Mesenteric fat pad (tissue), 1 donor: ENCODE measurements at regions not wholly inside any gene's neighbourhood (a gene's known extent, or its start where the extent isn't known, plus 50 kb on each side); places are given as distances from the start of the nearest gene placed in this dataset.

Experiments
- DNase-seq: peaks from one replicate; pipeline ENCODE4 v3.0.0-alpha.2; 2020; ENCODE audit warnings: low spot score
- donor health status: DM: yes; HTN: yes; CAD: no.

DNA sequence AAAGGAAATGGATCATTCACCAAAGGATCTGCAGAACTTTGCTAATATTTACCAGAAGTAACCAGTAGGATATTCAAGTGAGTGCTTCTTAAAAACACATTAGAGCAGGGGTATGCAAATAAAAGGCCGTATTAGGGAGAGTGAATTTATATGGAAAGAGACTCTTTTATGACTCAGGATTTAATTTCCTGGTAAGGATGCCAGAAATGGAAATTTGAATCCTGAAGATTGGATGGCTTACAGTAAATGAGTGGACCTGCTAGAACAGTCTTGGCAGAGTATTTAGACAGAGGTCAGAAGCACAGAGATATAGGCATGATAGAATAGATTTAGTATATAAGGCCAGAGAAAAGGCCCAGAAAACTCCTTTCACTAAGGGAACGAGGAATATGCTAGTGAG is 201.6 kb downstream of the SLITRK5 start:
- DNase-seq, result no peak

DNA sequence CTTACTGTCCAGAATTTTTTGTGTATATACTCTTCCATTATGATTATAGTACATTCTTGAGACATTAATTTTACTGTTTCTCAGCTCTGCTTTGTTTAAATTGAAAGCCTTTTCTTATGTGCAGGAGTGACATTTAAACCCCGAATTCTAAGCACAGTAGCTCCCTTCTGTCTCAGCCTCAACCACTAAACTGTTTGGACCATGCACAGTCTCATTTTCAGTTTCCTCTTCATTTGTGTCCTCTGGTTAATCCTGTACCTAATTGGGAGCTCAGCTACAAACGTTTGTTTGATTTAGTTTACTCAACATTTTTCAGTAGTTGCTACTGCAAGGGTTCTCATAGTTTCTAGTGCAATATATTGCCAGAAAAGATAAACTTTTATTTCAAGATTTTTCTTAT is 206.3 kb downstream of the SLITRK5 start:
- DNase-seq, result no peak

DNA sequence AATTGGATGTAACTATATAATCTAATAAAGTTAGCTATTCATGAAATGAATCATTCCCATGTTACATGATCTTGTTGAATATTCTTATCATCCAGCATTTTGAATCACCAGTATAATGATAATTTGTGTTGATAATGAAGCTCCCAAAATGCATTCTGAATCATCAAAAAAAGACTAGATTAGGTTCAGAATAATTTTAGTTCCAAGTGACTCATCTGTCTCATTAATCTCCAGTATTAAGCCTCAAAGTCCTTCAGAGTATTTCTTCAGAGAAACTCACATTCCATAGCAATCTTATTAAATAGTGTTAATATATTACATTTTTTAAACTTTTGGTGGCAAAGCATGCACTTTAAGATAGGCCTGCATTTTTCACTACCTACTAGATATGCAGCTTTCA is 207.5 kb downstream of the SLITRK5 start:
- no peak for DNase-seq

DNA sequence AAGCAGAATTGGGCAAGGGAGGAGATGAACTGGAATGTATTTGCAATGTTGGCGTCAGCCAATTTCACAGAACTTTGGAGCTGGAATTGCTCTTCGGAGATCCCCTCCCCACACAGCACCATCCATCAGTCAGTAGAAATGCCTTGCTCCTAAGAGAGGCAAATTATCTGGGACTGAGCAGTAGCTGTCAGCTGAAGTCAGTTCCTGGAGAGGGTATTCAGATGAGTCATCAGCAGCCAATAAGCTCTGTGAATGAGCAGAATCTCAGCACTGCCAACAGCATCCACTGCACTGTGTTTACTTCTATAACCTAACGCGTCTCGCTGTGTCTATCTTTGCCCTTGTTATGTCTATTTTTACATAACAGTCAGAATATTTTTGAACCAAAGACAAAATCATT is 213.7 kb downstream of the SLITRK5 start:
- DNase-seq, result no peak

DNA sequence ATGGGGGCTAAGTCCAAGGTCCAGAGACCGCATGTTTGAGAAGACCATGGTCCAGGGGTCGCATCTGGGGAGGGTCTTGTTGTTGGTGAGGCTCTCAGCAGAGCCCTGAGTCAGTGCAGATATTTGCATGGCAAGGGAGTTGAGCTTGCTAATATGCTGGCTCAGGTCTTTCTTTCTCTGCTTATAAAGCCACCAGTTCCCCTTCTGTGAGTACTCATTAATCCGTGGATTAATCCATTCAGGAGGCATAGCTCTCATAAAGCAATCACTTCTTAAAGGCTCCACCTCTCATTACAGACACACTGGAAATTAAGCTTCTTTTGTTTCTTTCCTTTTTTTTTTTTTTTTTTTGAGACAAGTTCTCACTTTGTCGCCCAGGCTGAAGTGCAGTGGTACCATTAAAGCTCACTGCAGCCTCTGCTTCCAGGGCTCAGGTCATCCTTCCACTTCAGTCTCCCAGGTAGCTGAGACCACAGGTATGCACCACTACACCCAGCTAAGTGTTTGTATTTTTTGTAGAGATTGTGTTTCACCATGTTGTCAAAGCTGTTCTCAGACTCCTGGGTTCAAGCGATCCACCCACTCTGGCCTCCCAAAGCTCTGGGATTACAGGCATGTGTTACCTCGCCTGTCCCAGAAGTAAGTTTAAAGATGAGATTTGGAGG is 216.4 kb downstream of the SLITRK5 start:
- DNase-seq, result no peak

DNA sequence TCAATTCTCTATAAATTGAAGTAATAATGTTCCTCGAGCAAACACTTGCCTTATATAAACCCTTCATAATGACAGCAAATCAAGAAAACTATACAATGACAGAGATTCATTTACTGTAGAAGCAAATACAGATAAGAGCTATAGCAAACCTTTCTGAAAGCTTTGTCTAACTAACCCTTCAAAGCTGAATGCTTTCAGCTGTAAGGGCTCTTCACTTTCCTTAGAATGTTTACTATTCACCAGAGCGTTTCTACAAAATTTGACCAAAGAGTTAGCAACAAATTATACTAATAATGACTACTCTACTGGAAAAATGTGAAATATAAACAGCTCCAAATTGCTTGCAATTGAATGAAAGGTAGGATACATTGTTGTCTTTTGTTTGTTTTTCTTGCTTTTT is 218.1 kb downstream of the SLITRK5 start:
- no peak for DNase-seq

DNA sequence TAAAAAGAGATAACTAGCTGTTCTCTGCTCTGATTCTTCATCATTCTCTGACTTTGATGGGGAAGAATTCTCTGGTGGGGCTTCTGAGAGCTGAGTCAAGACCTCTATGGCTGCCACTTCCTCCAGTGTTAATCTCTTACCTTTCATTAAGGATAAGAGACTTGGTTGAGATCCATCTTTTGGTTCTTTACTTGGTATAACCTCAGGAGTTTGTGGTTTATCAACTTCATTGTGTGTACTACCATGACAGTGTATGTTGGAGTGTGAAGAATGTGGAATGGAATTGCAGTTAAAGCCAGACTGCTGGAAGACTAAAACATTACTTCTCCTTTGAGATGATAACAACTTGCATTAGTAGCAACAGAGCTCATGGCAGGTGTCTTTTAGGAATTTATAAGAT is 222.0 kb downstream of the SLITRK5 start:
- DNase-seq, result no peak

DNA sequence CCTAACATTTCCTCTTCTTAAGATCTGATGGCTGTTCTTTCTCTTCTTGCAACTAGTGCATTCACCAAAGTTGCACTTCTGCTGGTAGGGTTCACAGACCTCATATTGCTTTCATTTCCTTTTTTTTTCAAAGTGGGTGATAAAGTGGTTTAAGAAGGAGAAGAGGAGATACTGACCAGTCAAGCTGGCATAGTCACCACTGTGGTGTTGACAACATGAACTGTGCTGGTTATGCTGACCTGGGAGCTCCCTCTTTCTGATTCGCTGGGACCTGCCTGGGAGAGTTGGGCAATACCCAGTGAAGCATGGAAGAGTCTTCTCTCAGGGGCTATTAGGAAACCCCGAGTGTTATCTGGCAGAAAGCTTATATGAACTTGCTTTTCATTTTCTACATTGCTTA is 222.9 kb downstream of the SLITRK5 start:
- DNase-seq, result no peak

DNA sequence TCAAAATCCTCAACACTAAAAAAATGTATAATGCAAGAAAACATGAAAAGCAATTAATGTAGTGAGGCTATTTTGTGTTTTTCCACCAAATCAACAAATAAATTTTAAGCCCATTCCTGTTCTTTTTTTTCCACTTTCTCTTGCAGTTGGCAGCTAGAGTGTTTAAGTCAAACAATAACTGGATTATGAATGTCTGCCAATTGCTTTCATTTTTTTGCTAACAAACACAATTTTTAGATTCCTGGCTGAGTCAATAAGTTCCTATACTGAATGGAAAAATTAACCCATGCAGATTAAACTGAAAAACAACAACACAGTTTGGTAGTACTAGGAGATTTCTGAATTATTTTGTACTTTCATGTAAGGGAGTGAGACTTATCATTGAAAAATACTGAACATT is 232.4 kb downstream of the SLITRK5 start:
- DNase-seq, result no peak

DNA sequence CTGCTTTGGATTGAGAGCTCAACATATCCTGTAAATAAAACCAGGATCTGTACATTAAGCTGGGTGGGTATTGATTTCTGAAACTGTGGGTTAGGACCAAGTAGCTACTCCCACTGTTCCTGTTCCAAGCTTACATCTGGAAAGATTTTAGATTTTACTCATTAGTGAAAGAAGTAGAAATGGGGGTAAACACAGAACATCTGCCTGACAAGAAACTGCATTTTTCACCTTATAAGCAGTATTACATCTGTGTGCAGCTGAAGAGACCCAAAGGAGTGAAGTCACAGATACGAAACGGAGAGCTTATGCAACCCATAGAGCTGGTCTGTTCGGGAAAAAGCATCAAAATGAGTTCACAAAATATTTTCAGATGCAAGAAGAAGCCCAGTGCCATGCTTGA is 235.2 kb downstream of the SLITRK5 start:
- no peak for DNase-seq

DNA sequence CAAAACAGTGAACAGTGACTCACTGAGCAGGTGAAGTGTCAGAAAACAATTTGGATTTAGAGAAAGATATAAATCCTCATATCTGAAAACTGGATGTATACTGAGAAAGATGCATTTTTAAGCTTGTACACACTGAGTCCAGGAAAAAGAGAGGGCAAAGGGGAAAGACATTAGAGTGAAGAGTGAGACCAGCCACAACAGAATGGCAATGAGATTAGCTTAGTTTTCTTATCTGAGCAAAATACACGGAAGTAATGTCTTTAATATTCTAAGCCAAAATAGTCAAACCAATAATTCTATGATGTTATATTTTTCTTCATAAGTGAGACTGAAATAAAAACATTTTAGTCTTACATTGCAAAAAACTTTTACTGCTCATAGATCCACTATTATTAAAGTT is 236.0 kb downstream of the SLITRK5 start:
- DNase-seq, result no peak

DNA sequence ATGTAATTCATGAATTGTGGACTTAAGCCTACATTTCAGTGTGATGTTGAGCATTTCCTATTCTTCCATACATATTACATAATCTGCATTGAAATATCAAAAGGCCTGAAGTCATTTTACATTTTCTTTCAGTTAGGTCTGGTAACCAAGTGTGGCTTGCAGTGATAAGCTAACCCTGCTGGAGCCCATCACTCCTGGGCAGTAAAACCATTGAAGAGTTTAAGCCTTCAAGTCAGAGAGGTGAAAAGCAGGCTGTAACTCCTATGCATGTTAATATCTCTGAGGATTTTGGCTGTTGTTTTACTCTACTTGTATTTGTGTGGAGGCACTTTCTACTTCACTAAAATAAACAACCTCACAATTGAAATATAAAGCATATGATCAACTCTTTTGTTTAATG is 248.8 kb downstream of the SLITRK5 start:
- no peak for DNase-seq

DNA sequence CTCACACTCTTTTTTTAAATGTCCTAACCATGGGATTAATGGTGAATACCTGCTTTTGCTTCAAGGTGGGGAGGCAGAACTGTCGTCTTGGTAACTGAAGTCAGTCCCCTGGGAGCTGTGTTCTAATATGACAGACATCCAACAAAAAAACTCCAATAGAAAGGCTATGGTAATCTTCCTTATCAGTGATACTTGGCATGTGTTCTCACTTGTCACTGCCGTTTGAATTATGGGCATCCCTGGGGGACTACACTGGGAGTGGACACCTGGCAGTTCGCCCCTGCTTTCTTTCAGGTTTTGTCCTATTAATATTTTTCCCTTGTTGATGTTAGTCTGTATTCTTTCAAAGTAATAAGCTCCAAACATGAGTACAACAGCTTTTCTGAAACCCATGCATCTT is 252.6 kb downstream of the SLITRK5 start:
- no peak for DNase-seq

DNA sequence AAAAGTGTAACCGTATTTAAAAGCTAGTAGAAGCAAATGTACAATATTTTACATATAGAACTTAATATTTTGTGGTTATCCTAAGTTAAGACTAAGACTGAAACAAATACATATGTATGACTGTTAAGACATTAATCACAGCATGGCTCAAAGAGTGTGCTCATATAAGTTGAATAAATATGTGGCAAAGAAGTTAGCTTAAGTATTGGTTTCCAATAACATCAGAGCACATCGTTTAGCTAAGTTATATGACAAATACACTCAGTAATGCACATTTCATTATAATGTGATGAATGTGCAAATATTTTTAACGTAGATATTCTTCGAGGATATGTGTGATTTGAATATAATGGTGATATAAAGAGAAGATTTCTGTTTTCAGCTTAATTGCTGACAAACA is 253.8 kb downstream of the SLITRK5 start:
- DNase-seq, result no peak

DNA sequence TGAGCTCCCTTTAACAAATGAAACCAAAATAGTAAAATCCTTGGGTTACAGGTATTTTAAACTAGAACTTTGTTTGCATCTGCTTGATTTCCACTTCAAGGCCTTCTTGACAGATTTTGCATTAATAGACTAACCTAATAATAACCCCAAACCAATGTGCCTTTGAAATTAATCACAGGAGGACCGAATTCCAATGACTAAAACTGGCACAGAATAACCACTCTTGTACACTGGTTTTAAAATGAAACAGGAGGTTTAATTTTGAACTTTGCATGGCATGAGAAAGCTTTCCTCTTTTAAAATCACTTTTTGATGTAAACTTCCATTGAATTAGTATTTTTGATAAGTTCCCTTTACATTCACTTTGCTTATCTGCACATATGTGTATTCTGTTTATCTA is 269.6 kb downstream of the SLITRK5 start:
- DNase-seq, result no peak

DNA sequence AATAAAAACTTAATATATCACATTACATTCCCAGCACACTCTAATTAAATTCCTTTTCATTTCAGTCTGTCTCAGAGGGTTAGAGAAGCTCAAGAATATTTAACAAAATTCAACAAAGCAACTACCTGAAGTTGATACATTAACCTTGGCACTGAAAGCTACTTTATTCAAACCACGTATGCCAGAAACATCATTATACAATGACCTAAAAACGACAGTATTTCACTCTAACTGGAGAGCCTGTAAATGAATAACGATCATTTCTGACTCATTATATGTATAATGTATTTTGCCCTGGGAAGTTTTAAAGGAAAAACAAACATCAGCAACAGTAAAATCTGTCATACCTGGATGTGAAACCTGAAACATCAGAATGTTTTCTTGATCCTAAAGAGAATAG is 270.1 kb downstream of the SLITRK5 start:
- DNase-seq, result no peak

DNA sequence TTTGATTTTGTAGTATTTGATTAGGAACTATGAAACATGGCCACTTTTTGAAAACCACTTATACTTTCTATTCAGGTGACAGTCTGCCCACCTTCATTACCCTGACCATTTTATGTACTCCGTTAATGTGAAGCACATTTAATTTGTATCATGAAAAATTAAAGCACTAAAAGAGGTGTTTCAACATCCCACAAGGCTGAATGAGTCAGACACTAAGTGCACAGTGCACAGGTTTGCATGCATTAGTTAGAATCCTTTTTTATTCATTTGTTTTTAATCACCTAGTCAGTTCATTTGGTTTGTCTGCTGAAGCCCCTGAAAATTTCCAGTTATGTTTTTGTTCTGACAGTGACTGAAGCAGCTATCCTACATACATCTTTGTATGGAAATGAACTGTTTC is 271.0 kb downstream of the SLITRK5 start:
- DNase-seq, result no peak

DNA sequence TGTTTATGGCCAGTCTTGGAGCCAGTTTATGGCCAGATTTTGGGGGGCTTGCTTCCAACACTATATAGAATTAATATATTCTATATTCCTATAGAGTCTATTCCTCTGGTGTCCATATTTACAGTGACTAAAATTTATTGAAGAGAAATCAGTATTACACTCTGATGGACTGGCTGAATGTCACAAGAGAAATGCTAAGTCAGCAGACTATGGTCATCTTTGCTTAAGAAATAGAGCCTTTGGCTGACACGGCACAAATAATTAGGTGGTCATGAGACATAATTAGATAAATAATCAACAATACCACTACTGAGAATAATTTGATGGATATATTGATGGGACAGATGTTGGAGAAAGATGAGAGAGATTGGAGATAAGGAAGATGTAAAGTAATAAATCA is 272.9 kb downstream of the SLITRK5 start:
- DNase-seq, result no peak

DNA sequence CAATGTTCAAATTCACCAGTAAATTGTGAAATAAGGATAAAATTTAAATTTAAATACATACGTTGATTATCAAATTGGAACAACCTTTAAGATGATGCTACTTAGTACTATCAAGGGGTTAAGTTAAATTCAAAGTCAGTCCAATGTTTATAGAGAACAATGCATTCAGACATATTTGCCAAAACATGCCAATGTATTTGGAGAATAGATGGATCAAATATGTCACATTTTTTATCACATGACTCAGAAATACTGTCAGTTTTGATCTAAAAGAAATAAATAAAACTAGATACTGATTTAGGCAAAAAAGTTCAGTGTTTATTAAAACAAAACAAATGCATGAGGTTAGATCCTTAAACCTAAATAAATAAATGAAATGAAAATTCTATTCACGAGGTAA is 281.2 kb downstream of the SLITRK5 start:
- DNase-seq, result no peak

DNA sequence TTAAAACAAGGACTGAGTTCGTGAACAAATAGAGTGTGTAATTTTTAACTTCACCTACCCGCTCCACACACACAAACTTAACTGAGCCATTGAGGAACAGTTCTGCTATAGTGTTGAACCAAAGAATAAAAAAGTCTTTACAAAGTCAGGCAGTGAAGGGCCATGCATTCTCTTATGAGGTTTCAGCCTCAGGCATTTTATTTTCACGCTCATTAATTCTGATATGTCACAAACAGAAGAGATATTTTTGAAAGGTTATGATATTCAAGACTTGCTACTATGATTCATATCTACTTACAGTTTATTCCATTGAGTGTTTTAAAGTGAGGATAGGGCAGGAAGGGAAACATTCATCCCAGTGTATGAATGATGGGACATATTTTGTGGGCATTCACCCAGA is 282.2 kb downstream of the SLITRK5 start:
- no peak for DNase-seq

DNA sequence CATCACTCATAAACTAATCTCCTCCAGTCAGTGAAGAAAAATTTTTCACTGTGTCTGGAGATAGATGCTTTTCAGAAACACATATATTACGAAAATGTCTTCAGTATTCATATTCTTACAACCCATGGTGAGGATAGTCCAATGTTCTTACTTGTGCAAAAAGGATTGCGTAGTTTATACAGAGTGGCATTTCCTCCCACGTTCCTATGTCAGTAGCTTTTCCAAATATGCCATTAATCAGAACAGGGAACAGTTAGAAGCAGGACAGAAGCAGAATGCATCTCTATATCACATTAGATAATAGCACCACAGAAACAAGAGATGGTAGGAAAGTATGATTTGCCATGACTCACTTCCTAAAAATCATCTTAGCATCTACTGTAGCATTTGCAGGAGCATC is 282.9 kb downstream of the SLITRK5 start:
- no peak for DNase-seq

DNA sequence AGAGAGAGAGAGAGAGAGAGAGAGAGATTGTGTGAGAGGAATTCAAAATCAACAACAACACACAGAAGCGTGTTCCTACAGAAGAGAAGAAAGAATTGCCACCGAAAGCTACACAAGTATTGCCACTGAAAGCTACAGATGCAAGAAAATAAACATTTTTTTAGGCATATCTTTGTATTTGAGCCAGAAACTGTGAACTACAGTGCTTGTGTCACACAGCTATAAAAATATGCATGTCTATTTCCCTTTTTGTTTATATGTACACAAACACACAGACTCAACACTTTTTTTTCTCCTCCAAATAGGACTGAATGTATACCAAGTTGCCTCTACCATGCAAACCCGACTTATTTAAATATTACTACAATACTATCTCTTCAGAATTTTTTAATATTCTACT is 290.4 kb downstream of the SLITRK5 start:
- DNase-seq, result no peak

DNA sequence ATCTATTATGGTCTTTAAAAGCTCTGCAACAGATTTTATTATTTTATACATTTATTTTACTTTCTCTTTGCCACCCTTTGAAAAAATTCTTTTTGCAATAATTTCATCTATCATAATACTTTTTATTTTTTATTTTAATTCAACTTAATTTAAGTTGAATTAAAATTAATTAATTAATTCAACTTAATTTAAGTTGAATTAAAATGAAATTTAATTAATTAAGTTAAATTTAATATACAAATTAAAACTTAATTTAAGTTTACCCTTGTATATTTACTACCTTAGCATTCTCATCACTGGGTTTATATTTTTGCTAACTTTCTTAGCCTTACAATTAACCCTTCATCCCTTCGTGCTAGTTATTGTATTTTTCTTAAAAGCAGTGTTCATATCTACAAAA is 301.4 kb downstream of the SLITRK5 start:
- no peak for DNase-seq

DNA sequence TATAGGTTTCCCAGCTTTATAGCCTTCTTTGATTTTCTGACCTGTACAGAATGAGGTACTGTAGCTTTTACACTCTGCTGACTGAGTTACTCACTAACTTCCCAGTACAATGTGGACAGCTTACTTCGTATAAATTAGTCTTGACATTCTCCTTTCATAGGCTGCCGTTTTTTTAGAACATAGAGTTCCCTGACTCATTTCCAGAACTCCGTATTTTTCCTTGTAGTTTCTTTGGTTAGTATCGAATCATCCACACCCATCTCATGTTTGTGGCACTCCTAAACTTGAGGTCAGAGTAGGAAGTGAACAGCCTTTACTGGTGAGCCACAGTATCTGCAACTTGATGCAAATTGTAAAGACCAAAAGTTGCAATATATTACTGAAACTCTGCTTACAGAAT is 303.9 kb downstream of the SLITRK5 start:
- no peak for DNase-seq
